ENCODE measurements at regions not wholly inside any gene's neighbourhood (a gene's known extent, or its start where the extent isn't known, plus 50 kb on each side); places are given as distances from the start of the nearest gene placed in this dataset.

- no peak for TF ChIP-seq CTCF (IDR thresholded peaks at IDR 0.05; ENCODE audit: low read depth, low read length, missing control alignments)
- in situ Hi-C loops (cut with HindIII; ENCODE audit: low pct_ligation_motif_present, low sequenced_read_pairs) = no loop called here
- no peak overlapping the region for H3K27ac ChIP-seq
- no peaks in the 10 kb centered on the region for H3K36me3 ChIP-seq (replicated peaks)
- DNase-seq = no peak
- no peak overlapping the region for H3K4me3 ChIP-seq (ENCODE audit: low read depth, low read length)
- H3K27me3 ChIP-seq (replicated peaks) = no peaks in the 10 kb centered on the region
Measured at GRCh38 chr4:36665985-36666527, 384.6 kb downstream of the DTHD1 start.

GRCh38 chr4:36675436-36675835 is 394.0 kb downstream of the DTHD1 start:
- no peak overlapping the region for H3K4me3 ChIP-seq (ENCODE audit: low read depth, low read length)
- DNase-seq = no peak
- no peak for TF ChIP-seq CTCF (IDR thresholded peaks at IDR 0.05; ENCODE audit: low read depth, low read length, missing control alignments)
- H3K27ac ChIP-seq = no peak overlapping the region
- no peaks in the 10 kb centered on the region for H3K27me3 ChIP-seq (replicated peaks)
- in situ Hi-C loops (cut with HindIII; ENCODE audit: low pct_ligation_motif_present, low sequenced_read_pairs) = no loop called here
- H3K36me3 ChIP-seq (replicated peaks) = no peaks in the 10 kb centered on the region

- H3K4me3 ChIP-seq (ENCODE audit: low read depth, low read length) = no peak overlapping the region
- H3K36me3 ChIP-seq (replicated peaks) = no peaks in the 10 kb centered on the region
- in situ Hi-C loops (cut with HindIII; ENCODE audit: low pct_ligation_motif_present, low sequenced_read_pairs) = no loop called here
- no peaks in the 10 kb centered on the region for H3K27me3 ChIP-seq (replicated peaks)
- TF ChIP-seq CTCF (IDR thresholded peaks at IDR 0.05; ENCODE audit: low read depth, low read length, missing control alignments) = no peak
- H3K27ac ChIP-seq = no peak overlapping the region
- DNase-seq = no peak
Measured at GRCh38 chr4:36676139-36677050, 395.0 kb downstream of the DTHD1 start.

GRCh38 chr4:36677112-36677511 is 395.7 kb downstream of the DTHD1 start:
- H3K4me3 ChIP-seq (ENCODE audit: low read depth, low read length) = no peak overlapping the region
- no peak for DNase-seq
- in situ Hi-C loops (cut with HindIII; ENCODE audit: low pct_ligation_motif_present, low sequenced_read_pairs) = no loop called here
- H3K27me3 ChIP-seq (replicated peaks) = no peaks in the 10 kb centered on the region
- H3K27ac ChIP-seq = no peak overlapping the region
- H3K36me3 ChIP-seq (replicated peaks) = no peaks in the 10 kb centered on the region
- no peak for TF ChIP-seq CTCF (IDR thresholded peaks at IDR 0.05; ENCODE audit: low read depth, low read length, missing control alignments)

GRCh38 chr4:36677874-36678273 is 396.5 kb downstream of the DTHD1 start:
- no peak for DNase-seq
- no peak for TF ChIP-seq CTCF (IDR thresholded peaks at IDR 0.05; ENCODE audit: low read depth, low read length, missing control alignments)
- no peak overlapping the region for H3K4me3 ChIP-seq (ENCODE audit: low read depth, low read length)
- no peaks in the 10 kb centered on the region for H3K27me3 ChIP-seq (replicated peaks)
- no peaks in the 10 kb centered on the region for H3K36me3 ChIP-seq (replicated peaks)
- in situ Hi-C loops (cut with HindIII; ENCODE audit: low pct_ligation_motif_present, low sequenced_read_pairs) = no loop called here
- H3K27ac ChIP-seq = no peak overlapping the region

Data from brain microvascular endothelial cell (primary cell).